G401.6 (cell line): ENCODE measurements at regions not wholly inside any gene's neighbourhood (a gene's known extent, or its start where the extent isn't known, plus 50 kb on each side); places are given as distances from the start of the nearest gene placed in this dataset.

Experiments
- FAIRE-seq: peaks from 2 replicates; lab custom pipeline; 2012; peaks lifted over from hg19 to GRCh38; lab: Jason Lieb, UNC

- no peak for FAIRE-seq
These were observed 750.6 kb downstream of the TMEM182 start for GRCh38 chr2:103512442-103512841.

GRCh38 chr2:103520547-103520946, 758.7 kb downstream of the TMEM182 start:
- peak; percentile 72 for FAIRE-seq

GRCh38 chr2:103525756-103526155, 763.9 kb downstream of the TMEM182 start:
- no peak for FAIRE-seq

DNA sequence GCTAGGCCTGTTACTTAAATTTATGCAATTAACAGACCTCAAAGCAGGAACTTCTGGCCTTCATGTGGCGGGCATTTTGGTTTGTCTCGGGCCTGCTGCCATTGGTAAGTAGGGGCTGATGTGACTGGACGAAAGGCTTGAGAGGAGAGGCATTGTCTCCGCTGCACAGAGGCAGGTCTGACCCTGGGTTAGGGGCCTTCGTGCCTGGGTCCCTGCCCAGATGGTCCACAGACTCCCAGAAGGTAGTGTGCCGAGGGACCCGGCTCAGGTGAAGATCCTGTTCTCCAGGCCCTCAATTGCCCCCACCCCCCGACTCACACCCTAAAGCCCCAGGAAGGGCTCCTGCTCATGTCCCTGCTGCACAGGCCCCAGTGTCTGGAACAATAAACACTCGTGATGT, 764.9 kb downstream of the TMEM182 start:
- FAIRE-seq = no peak

DNA sequence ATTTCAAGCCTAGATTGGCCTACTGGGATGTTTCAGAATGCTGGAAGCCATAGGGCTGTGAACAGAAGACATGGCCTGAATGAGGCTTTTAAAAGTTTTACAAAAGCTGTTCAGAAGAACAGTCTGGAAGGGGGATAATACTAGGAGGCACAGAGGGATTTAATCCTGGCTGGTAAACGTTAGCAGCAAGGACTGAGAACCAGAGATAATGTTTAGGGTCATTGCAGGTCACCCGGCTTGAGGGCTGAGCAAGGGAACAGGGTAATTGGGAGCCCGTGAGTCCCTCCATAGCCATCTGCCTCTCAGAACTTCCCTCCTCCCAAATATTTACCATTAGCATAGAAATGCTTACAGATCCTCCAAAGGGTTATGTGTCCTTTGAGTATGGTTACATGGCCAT, 765.4 kb downstream of the TMEM182 start:
- no peak for FAIRE-seq

DNA sequence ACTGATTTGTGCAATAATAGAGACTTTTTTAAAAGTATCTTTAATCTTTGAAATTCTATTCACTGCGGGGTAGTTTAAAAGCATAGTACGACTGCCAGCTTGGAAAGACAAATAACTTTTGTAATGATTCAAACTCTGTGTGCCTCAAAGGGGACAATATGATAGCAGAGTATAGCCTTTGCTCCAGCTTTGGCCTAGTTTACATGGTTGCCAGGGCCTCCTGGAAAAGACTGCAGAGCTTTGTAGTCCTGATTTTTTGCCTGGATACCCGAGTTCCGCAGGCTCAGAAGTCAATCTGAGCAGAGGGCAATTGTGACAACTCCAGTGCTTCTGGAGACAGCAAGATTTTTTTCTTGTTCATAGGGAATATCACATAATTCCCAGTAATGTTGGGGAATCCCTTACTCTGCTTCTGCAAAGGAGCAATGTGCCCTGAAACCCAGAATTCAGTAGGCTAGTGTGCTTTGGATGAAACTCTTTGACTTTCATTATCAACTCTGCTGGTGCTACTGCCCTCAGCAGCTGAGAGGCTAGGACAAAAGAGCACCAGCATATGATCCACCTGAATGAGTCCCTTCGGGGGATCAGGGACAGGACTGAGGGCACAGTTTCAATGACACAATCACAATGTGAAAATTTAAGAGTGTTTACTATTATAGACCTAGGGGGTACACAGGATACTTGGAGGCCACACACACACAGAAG, 768.1 kb downstream of the TMEM182 start:
- no peak for FAIRE-seq

DNA sequence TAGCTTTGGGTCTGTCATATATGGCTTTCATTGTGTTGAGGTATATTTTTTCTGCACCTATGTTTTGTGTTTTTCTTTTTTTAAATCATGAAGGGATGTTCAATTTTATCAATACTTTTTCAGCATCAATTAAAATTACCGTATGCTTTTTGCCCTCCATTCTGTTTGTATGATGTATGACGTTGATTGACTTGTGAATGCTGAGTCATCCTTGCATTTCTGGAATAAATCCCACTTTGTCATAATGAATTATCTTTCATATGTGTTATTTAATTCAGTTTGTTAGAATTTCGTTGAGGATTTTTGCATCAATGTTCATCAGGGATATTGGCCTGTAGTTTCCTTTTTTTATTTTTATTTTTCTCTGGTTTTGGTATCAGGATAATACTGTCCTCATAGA, 790.9 kb downstream of the TMEM182 start:
- no peak for FAIRE-seq

- FAIRE-seq = no peak
These were observed 833.0 kb downstream of the TMEM182 start for GRCh38 chr2:103594823-103595222.

- FAIRE-seq = no peak
These were observed 843.4 kb downstream of the TMEM182 start for GRCh38 chr2:103605071-103605780.

- FAIRE-seq = no peak
These were observed 853.8 kb downstream of the TMEM182 start for GRCh38 chr2:103615611-103616105.

- FAIRE-seq = no peak
These were observed 855.1 kb downstream of the TMEM182 start for GRCh38 chr2:103616891-103617290.

DNA sequence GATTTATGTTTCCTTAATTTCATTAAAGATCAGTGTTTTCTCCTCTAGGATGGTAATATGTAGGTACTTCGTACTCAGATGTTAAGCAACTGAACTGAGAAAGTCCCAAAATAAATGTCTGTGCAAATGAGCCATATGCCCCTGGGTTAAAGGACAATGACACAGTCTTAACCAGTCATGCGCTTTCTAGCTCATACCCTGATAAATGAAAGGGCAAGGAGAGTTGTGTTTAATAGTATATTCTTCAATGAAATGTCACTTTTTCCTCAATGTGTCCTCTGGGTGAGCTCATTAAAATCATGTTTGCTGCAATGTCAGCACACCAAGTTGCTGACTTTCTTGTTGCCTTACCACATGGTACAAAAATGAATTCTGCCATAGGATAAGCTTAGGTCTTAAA, 856.3 kb downstream of the TMEM182 start:
- no peak for FAIRE-seq

- no peak for FAIRE-seq
These were observed 865.5 kb downstream of the TMEM182 start for GRCh38 chr2:103627301-103627700.

GRCh38 chr2:103638978-103639377, 877.1 kb downstream of the TMEM182 start:
- FAIRE-seq = no peak

GRCh38 chr2:103656558-103656957, 894.7 kb downstream of the TMEM182 start:
- FAIRE-seq = no peak

GRCh38 chr2:103660519-103660918, 898.7 kb downstream of the TMEM182 start:
- no peak for FAIRE-seq

DNA sequence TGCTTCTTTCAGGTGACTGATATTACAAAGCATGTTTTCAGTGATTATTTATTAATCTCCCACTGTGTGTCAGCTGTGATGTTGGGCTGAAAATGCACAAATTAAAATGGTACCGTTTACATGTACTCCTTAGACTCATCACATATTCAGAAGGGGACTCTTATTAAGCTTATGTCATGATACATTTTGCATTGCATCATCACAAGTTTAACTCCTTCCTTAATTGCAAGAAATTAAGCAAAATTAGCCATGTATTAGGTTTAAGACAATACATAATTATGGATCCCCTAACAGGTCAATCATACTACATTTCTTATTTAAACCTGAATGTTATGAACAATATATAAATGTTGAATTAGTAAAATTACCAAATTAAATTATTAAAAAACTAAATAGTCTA, 899.1 kb downstream of the TMEM182 start:
- FAIRE-seq = no peak

DNA sequence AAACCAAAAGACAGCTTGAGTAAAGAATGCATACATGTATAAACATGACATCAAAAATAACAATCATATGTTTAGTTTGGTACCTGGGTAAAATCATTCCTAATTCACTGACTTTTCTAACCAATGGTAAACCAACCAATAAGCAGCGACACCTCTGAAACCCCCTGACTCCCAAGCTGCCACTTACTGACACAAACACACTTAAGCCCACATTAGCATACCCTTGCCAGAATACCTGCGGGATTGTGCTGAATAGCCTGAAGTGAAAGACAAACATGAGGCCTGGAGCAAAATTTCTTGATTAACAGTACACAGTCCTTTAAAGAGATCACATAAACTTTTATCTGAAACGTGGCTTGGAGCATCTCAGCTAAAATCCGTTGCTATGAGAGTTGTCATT, 902.9 kb downstream of the TMEM182 start:
- no peak for FAIRE-seq

- no peak for FAIRE-seq
These were observed 905.6 kb downstream of the TMEM182 start for GRCh38 chr2:103667335-103667884.

DNA sequence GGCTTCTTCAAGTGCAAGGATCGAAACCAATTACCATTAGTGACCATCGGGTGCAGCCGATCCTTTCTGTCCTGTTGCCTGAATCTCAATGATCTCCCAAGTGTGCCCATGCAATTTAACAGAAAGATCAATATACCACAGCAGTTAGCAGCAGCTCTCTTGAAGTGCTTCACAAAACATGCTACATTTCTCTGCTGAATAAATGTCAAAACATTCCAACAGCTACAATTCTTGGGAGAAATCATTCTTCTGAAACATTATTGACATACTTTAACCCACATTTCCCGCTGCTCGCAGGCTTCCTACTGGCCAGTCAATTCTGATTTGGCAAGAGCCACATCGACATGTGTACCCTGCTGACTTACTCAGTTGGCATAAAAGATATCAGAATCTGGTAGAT, 907.7 kb downstream of the TMEM182 start:
- FAIRE-seq = no peak
